Posterior cingulate gyrus (tissue), 11 donors: ENCODE measurements at regions not wholly inside any gene's neighbourhood (a gene's known extent, or its start where the extent isn't known, plus 50 kb on each side); places are given as distances from the start of the nearest gene placed in this dataset.

Experiments used
- DNase-seq, 10 donors: peaks; one replicate each; pipeline versions ENCODE4 v3.0.0 to v3.0.0-alpha.2; 2020 to 2021; ENCODE audit warnings: mixed read lengths in 3 of 10
- intact Hi-C: fragments of 100-400 bp; cut with DNase I; formaldehyde crosslinking; loops from one replicate; pipeline ENCODE4 v1.15.1; 2023

DNA sequence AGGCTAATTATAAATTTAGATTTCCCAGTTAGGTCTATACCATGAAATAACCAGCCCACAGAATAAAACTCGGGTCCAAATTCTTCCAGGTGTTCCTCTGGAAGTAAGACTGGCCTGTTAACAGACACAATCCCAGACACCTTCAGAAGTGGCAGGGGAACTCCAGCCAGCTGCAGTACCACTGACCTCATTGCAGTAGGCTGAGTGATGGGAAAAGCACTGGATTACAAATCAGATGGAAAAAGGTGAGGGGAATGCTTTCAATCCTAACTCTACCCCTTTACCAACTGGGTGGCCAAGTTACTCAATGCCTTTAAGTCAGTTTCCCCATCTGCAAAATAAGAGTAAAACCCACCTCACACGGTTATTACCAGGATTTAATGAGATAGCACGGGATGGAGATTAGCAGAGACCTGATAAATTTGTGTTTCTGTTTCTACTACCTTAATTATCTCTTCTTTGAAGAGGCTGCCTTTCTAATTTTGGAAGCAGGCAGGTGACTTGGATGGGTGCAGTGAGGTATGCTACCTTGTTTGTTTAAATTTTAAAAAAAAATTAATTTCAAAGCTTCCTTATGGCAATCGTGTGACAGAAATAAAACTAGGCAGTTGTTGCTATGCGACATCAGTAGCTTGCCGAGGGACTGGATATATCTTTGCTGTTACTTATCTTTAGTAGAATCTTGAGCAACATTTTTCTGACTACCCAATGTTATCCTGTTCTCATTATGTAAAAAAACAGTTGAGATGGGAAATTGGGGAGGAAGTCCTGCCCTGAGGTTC lies 167.3 kb upstream of the GRIN2B start:
- intact Hi-C loops, result no loop called here
- DNase-seq, result no peak

DNA sequence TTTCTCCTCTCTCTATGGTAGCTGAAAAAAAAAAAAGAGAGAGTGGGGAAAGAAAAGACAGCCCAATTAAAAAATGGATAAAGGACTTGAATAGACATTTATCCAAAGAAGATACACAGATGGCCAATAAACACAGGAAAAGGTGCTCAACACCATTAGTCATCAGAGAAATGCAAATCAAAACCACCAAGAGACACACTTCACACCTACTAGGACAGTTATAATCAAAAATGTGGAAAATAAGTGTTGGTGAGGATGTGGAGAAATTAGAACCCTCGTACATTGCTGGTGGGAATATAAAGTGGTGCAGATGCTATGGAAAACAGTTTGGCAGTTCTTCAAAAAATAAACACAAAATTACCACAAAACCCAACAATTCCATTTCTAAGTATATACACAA lies 172.4 kb upstream of the GRIN2B start:
- DNase-seq, result no peak
- intact Hi-C loops, result no loop called here

DNA sequence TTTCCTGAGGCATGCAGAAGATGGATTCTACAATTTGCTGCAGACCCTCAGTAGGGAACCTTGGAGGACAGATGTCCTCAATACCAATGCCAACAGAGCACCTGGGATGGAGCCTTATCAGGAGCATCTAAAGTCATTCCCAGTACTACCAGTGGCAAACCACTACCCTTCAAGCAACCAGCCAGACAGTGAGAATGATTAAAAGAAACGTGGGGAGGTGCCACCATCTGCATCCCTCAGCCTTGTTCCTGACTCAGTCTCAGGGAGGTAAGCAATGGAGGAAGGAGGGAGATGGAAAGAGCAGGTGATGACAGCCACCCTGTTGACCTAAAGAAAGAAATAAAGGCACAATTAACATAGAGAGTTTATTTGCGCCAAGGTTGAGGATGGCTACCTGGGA lies 175.2 kb upstream of the GRIN2B start:
- no peak for DNase-seq
- intact Hi-C loops, result no loop called here

DNA sequence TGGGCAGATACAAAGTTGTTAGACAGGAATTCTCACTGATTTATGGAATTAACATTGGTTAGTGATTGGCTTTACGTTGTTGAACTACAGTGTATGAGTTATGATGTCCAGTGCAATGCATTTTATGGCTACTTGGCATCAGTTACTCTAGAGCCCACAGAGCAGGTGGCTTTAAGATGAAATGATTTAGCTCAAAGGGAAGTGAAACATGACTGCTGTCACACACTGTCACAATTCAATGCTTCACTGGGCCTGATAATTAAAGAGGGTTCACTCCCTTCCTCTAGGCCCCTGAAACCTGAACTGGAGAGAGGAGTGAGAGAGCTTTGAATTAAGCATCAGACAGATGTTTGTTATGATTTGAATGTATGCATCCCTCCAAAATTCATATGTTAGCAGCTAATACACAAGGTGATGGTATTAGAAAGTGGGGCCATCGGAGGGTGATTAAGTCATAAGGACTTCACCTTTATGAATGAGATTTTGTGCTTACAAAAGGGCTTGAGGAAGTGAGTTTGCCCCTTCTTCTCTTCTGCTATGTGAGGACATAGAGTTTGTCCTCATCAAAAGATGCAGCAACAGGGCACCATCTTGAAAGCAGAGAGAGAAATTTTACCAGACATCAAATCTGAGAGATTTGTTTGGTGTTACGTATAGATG lies 175.8 kb upstream of the GRIN2B start:
- no peak for DNase-seq
- intact Hi-C loops, result no loop called here

DNA sequence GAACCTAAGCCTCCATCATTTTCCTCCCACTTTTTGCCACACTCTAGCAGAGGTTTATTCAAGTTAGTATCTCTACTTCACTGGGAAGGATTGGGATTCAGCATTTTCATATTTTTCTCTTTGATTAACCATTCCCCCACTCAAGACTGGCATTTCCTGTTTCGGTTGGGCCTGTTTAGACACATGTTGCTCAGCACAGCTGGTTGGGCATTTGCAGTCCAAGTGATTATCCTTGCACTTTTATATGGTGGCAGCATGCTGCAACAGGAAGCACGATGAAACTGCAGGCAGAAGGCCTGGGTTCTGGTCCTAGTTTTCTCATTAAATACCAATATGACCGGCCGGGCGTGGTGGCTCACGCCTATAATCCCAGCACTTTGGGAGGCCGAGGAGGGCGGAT lies 182.9 kb upstream of the GRIN2B start:
- no peak for DNase-seq
- intact Hi-C loops, result no loop called here

DNA sequence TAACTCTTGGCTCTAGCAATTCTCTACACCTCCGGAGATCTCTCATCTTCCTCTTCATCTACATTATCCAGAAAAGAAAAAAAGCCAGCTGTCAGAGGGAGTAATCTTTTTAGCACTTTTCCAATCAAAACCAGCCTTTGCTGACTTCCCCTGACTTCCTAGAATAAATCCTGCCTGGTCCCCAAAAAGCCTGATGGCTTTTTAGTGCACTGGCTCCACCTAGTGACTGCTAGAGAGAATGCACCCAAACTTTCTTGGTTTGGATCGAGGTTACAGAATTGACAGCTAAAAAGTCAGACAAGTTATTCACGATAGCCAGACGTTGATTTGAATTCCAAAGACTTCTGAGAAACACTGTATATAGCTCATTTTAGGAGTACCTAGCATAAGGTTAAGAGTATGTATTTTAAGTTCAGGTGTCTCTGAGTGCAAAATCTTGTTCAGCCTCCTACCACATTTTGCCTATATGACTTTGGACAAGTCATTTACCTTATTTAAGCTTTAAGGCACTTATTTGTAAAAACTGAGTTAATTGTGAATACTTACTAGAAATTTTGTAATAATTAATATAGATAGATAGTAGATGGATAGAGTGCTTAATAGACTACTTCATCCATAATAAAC lies 185.7 kb upstream of the GRIN2B start:
- DNase-seq, result peak in 7 of 10 donors; percentile 21 to 90 (median 61)
- intact Hi-C loops, result loop anchor here (1.0 to 5.0 kb wide), 5 partner anchors 190 to 889 kb away; no protein-coding TSS in a partner anchor

DNA sequence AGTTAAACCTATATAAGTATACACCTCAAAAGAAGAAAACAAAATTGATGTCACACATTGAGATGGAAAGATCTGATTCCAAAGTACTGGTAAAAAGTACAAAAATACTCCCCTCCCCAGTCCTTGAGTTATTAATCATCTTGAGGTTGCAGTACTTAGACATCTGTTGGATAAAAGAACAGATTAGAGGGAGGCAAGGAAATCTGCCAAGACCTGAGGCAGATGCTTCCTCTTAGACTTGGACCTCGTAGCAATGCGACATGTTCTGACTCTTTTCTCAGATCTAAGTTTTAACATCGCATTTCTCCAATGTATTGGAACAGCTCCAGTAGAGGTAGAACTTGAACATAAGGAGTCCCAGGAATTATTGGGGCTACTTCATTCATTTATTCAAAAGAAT lies 187.9 kb upstream of the GRIN2B start:
- intact Hi-C loops, result loop anchor here (5.0 kb wide), 2 partner anchors 212 to 807 kb away; no protein-coding TSS in a partner anchor
- no peak for DNase-seq

DNA sequence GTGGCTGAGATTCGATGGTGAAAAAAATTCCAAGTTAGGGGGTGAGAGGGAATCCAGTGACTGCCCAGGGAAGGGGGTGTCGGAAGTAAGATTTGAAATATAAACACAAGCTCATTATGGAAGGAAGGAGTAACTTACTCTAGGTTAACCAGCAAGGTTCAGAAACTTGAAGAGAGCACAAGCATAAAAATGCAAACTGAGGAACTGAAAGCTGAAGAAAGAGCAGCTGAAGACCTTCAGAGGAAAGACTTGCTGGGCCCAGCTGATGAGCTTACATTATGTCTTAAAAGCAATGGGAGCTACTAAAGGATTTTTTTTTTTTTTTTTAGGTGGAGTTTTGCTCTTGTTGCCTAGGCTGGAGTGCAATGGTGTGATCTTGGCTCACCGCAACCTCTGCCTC lies 189.7 kb upstream of the GRIN2B start:
- intact Hi-C loops, result no loop called here
- DNase-seq, result no peak

DNA sequence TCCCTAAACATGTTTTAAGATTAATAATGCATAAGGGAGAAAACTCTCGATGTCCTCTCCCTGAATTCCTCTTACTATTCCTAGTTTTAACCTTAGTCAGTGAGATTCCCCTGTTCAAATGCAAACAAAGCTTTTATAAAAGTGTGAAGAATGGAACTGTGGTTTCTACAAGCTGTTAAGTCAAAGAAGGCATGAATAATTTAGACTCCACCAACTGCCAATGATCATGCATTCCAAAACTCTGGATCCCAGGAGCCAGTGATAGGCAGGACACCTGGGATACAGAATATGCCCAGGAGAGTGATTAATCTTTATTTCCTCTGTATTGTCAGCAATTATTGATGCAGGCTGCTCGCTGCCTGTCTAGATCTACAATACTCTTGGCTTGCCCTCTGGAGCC lies 190.3 kb upstream of the ATF7IP start:
- intact Hi-C loops, result no loop called here

DNA sequence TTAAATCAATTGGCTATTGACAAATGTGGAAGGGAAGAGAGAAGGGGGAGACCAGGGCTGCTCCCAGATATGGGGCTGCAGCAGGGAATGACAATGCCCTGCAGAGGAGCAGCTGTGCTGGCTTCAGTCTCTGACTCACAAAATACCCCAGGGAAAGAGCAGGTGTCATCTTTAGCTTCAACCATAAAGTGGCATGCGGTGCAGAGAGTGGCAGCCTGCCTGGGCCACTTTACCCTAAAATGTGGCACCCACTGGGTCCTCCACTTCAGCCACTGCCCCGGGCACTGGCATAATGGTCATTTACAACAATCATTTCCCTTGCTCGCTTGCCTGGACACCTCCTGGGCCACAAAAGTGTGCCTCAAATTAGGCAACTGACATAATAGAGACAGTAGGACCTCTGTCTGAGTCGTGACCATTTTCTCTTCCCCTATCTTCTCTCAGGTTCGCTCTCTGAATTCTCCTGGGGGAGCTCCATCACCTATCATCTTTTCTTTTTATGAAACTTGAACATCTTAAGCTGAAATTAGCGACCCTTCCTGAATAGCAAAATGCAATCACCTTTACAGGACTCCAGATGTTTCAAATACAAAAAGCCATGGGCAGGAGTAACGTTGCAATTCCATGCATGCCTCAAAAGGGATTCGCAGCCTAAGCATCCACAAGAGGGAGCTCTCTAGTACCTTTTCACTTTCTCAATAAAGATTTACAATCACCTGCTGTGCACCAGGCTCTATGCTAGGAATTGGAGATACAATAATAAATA lies 179.9 kb upstream of the ATF7IP start:
- intact Hi-C loops, result loop anchor here (2.0 kb wide), 1 partner anchor 479 kb away; no protein-coding TSS in a partner anchor
- DNase-seq, result peak in 2 of 10 donors; percentile 14 to 15

More for the DNA sequence above, 190.3 kb upstream of the ATF7IP start:
- DNase-seq, result no peak

DNA sequence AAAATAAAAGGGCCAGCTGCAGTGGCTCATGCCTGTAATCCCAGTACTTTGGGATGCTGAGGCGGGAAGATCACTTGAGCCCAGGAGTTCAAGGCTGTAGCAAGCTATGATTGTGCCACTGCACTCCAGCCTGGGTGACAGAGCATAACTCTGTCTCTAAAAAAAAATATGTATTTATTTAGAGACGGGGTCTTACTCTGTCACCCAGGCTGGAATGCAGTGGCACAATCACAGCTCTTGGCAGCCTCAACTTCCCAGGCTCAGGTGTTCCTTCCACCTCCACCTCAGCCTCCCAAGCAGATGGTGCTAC lies 179.3 kb upstream of the ATF7IP start:
- no peak for DNase-seq
- intact Hi-C loops, result loop anchor here (2.0 kb wide), 1 partner anchor 479 kb away; no protein-coding TSS in a partner anchor

DNA sequence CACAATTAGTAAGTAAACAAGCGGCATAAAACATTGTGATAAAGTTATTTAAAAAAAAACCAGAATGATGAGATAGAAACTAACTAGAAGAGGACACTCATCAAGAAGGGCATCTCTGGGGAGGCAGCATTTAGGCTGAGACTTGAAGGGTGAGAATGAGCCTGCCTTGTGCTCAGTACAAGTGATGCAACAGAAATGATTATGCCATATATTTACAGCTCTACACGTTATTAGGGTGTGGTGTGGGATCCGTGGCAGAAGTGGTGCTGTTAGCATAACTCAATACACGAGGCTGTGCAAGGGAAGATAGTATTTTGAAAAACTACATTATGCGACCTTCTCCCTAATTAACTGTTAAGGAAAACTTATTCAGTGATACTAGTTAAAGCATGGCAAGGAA lies 178.5 kb upstream of the ATF7IP start:
- no peak for DNase-seq
- intact Hi-C loops, result loop anchor here (2.0 kb wide), 1 partner anchor 478 kb away; no protein-coding TSS in a partner anchor

DNA sequence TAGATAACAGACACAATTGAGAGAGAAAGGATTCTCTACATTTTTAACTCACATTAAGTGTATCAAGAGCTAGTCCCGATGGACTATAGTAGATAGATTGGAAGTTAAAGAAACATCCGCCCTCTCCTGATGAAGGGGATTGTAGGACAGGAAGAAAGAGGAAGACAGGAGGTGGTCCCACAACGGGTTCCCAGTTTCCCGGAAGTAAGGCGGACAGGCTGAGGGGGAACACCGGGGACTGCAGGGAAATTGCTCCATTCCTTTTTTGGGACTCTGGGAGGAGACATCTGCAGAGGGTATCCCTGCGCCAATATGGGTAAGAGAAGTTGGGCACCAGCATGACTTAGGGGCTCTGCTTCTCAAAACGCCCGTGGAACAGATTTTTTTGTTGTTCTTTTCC lies 177.5 kb upstream of the ATF7IP start:
- intact Hi-C loops, result loop anchor here (2.0 kb wide), 1 partner anchor 477 kb away; no protein-coding TSS in a partner anchor
- DNase-seq, result no peak

DNA sequence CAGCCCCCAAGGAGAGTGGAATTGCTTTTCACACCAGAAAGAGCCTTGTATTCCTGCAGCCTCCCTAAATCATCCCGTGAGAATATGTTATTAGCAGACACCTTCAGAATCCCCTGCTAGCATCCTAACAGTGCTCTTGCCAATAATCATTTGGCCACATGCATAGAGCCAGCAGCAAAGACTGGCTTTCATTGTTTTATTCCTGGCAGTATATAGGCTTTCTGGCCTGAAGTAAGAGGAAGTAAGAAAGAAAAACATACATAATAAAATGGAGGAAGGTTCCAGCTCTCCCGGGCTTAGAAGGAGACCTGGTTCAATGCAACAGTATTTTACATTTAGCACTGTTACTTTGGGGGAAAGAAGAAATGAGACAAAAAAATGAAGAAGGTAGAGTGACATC lies 176.7 kb upstream of the ATF7IP start:
- intact Hi-C loops, result no loop called here
- no peak for DNase-seq

DNA sequence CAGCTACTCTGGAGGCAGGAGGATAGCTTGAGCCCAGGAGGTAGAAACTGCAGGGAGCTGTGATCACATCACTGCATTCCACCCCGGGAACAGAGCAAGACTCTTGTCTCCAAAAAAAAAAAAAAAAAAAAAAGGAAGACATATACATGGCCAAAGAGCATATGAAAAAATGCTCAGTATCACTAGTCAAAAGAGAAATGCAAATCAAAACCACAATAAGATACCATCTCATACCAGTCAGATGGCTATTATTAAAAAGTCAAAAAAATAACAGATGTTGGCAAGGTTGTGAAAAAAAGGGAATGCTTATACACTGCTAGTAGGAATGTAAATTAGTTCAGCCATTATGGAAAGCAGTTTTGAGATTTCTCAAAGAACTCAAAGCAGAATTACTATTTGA lies 174.8 kb upstream of the ATF7IP start:
- intact Hi-C loops, result no loop called here
- no peak for DNase-seq

DNA sequence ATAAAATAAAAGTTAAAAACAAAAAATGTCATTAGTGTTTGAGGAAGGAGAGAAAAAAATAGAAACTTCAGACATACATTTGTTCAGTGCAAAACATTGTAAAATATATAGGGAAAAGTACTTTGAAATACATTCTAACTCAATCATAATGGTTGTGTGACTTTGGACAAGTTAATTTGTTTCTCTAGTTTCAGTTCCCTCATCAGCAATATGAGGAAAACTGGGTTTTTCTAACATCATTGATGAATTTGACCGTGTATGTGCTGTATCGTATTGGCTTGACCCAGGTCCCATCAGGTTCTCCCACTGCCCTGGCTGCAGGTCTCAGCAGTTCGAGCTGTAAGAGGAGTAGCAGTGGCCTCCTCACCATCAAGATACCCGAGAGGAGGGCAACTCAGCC lies 173.9 kb upstream of the ATF7IP start:
- intact Hi-C loops, result no loop called here
- no peak for DNase-seq

DNA sequence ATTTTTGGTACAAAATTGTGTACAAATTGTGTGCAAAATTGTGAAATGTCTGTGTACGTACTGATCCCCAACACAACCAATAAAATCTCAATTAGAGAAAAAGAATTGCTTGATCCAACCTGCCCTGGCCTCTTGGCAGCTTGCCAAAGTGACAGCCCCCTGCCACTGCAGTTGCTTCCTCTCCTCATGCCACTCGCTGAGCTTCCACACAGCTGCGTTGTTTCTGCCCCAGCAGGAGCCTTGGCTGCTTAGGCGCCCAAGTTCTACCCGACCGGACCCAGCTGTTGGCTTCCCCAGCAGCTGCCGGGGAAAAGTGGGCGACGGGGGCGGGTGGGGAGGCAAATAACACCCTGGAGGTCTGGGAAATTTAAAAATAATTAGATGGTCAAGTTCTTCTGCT lies 171.8 kb upstream of the ATF7IP start:
- intact Hi-C loops, result no loop called here
- DNase-seq, result no peak

DNA sequence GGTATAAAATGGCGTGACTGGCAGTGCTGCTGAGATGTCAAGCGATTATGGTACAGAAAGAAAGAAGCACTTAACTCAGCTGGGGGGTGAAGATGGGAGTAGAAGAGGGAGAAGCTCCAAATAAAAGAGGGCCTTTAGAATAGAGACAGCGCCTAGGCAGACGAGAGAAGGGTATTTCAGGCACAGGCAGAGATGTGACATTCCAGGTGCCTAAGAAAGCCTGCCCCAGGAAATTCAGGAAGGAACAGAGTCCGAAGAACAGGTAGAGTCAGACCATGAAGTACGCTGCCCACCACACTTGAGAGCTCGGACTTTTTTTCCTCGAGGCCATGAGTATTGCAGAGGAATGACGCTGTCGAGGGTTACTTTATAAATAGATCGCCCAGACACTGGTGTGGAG lies 170.9 kb upstream of the ATF7IP start:
- no peak for DNase-seq
- intact Hi-C loops, result no loop called here

DNA sequence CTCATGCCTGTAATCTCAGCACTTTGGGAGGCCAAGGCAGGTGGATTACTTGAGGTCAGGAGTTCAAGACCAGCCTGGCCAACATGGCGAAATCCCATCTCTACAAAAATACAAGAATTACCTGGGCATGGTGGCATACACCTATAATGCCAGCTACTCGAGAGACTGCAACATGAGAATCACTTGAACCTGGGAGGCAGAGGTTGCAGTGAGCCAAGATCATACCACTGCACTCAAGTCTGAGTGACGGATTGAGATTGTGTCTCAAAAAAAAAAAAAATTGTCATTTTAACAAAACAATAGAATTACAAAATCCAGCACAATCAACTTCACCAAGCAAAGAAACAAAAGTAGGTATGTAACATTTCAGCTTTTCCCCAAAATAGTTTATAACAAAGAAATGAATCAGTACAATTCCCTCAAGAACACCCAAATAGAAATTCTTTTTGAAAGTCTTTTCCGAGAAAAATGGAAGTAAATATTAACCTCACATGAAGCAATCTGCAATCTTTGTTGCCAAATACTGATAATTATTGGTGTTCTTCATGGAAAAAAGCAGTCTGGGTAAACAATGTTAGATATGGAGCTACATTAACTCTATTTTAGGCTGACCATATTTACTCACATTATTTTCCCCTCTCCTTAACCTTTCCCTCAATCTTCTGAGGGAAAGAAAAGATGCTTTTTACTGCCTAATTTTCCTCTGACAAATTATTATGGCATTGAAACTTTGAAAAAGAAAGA lies 165.9 kb upstream of the ATF7IP start:
- intact Hi-C loops, result no loop called here
- DNase-seq, result no peak

DNA sequence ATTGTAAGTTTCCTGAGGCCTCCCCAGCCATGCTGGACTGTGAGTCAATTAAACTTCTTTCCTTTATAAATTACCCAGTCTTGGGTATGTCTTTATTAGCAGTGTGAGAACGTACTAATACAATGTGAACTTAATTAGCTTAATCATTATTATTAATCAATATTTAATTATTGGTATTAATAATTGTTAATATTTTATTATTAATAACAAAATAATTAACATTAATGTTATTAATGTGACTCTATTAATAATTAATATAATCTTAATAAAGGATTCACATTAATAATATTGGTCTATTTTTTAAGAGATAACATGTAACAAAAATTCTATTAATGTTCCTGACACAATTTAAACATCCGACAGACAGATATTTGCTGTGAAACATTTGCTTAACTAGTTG lies 164.9 kb upstream of the ATF7IP start:
- DNase-seq, result no peak
- intact Hi-C loops, result no loop called here
